HL-60 (cell line): ENCODE measurements at regions not wholly inside any gene's neighbourhood (a gene's known extent, or its start where the extent isn't known, plus 50 kb on each side); places are given as distances from the start of the nearest gene placed in this dataset.

Experiments used
- GABPA ChIP-seq: IDR thresholded peaks from 2 replicates; pipeline ENCODE4 v1.6.1; 2012; ENCODE audit warnings: low read depth
- POLR2AphosphoS5 ChIP-seq: IDR thresholded peaks from 2 replicates; pipeline ENCODE4 v1.6.1; 2012; ENCODE audit warnings: low read depth
- REST ChIP-seq: IDR thresholded peaks from 2 replicates; pipeline ENCODE4 v1.6.1; 2012; ENCODE audit warnings: low read depth; ENCODE audit not compliant: insufficient replicate concordance
- SPI1 ChIP-seq: IDR thresholded peaks from 2 replicates; pipeline ENCODE4 v1.6.1; 2012; ENCODE audit warnings: low read depth, mild to moderate bottlenecking, borderline replicate concordance
- TF ChIP-seq, protein P1 (sequence below): IDR thresholded peaks from one replicate; pipeline ENCODE4 v1.5.1; 2011; ENCODE audit warnings: low read length, control low read depth, inconsistent platforms; ENCODE audit not compliant: insufficient read depth

DNA sequence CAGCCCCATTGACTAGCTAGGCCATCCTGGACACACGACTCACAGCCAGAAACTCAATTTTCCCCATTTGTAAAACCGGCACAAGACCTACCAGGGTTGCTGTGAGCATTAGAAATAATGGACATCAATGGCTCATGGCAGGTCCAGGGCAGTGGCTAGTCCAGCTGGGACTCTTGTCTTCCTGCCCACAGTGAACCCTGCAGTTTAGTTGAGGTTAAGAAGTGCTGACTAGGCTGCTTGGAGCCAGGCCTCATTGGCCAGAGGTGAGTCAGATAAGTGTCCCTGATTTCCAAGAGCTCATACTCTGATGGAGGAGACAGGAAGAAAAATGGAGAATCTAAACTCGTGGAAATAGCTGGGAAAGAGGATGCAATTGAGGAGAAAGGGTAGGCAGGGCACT is 123.4 kb upstream of the ZNF92 start:
- TF ChIP-seq, protein P1, sequence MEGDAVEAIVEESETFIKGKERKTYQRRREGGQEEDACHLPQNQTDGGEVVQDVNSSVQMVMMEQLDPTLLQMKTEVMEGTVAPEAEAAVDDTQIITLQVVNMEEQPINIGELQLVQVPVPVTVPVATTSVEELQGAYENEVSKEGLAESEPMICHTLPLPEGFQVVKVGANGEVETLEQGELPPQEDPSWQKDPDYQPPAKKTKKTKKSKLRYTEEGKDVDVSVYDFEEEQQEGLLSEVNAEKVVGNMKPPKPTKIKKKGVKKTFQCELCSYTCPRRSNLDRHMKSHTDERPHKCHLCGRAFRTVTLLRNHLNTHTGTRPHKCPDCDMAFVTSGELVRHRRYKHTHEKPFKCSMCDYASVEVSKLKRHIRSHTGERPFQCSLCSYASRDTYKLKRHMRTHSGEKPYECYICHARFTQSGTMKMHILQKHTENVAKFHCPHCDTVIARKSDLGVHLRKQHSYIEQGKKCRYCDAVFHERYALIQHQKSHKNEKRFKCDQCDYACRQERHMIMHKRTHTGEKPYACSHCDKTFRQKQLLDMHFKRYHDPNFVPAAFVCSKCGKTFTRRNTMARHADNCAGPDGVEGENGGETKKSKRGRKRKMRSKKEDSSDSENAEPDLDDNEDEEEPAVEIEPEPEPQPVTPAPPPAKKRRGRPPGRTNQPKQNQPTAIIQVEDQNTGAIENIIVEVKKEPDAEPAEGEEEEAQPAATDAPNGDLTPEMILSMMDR: no peak
- TF ChIP-seq GABPA: no peak
- no peak for TF ChIP-seq POLR2AphosphoS5
- TF ChIP-seq REST: no peak
- TF ChIP-seq SPI1: no peak
